Myocyte (in vitro differentiated cells): ENCODE measurements at regions not wholly inside any gene's neighbourhood (a gene's known extent, or its start where the extent isn't known, plus 50 kb on each side); places are given as distances from the start of the nearest gene placed in this dataset.
A peak's percentile ranks its signal among the peaks of the same experiment; 100 is the strongest.

Experiments used
- DNase-seq: peaks from one replicate; pipeline ENCODE4 v3.0.0-alpha.2; 2012; ENCODE audit warnings: low read depth

DNA sequence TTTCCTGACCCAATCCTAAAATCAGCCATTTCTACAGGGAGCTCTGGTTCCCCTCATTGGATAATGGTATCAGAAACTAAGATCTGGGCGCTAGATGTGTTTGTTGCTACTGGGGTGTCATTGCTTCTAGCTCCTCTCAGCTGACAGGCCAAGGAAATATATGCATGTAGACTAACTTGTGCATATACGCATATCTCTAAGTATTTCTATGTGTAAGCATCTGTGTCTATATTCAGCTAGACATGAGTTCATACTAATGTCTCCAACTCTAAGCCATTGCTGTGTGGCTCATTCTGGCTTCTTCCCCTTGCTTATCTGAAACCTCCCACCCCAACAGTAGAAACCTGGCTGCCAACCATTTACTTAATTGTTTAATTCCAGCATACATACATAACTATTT lies 130.3 kb upstream of the MAGI3 start:
- DNase-seq: no peak

- no peak for DNase-seq
These were observed 125.1 kb upstream of the MAGI3 start for GRCh38 chr1:113265196-113265595.

GRCh38 chr1:113266788-113267187 lies 123.5 kb upstream of the MAGI3 start:
- DNase-seq: no peak

DNA sequence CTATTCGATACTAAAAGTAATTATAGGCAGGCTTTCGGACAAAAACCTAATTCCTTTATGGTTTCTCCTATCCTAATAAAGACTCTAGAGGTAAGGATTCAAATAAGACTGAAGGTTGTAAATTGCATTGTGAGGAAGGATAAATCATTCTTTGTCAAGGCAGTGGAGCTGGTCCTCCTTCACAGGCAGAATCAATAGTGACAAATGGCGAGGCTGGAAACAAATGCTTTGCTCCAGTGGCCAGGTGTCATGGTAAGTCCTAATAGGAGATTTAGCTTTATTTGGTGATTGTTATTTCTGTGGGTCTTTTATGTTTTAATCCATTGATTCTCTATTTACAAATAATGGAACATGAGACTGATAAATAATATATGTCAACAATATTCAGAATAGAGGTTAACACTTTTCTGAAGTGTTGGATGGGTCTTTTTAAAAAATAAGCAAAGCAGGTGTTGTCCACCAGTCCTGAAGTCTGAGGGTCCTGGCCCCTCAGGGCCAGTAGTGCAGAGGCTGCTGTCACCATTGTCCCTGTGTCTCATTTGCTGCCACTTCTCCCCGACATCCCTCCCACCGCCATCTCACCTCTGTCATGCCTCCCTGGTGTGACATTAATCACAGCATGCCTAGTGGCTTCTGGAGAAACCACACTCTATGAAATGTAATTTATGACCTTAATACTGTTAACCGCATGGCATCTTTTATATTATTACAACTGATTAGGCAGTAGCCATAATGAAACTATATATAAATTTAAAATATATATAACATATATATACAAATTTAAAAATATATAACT lies 120.9 kb upstream of the MAGI3 start:
- no peak for DNase-seq

DNA sequence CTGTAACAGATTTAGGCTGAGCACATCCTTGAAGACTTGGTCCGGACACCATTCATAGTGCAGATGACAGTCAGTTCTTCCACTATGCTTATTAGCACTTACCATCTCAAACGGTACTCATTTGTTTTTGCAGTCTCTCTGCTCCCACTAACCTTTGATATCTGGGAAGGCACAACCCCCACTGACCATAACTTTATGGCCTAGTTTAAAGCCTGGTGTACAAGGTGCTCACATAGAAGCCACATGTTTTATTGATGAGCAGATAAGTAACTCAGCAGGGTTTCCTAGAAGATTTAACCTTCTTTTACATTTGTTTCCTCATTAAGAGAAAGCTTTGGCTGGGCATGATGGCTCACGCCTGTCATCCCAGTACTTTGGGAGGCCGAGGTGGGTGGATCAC lies 119.3 kb upstream of the MAGI3 start:
- DNase-seq: no peak

DNA sequence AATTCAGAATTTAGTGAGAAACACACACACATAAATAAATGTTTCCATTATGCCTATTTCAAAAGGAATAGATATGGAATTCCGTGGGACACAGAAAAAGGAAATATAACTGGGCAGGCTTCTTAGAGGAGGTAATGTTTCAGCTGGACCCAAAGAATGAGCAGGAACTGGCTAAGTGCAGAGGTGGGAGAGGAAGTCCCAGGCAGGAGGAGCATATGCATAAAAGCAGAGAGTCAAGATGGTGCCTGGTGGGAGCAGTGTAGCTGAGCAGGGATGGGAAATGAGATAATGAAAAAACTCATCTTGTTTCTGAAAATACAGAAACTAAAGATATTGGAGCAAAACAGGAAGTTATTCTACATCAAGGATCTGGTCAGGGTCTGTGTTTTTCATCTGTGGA lies 115.2 kb upstream of the MAGI3 start:
- no peak for DNase-seq

GRCh38 chr1:113275691-113276090 lies 114.6 kb upstream of the MAGI3 start:
- no peak for DNase-seq

- DNase-seq: no peak
These were observed 113.8 kb upstream of the MAGI3 start for GRCh38 chr1:113276507-113276906.

DNA sequence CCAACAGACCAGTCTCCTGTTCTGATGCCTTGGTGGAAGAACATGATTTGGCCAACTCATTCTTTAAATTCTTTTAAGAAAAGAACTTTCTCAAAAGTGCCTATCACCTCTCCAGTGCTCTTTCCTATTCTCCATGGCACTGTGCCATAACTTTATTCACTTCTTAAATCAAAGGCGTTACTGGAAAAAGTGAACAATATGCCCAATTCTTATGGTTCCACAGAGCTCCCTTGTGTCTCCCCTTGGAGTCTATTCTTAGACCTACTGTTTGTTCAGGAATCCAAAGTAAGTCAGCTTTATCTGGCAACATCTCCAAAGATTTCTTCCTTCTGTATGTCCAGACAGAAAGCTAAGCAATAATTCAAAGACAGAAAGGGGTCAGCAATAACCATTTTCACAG lies 111.9 kb upstream of the MAGI3 start:
- DNase-seq: no peak

DNA sequence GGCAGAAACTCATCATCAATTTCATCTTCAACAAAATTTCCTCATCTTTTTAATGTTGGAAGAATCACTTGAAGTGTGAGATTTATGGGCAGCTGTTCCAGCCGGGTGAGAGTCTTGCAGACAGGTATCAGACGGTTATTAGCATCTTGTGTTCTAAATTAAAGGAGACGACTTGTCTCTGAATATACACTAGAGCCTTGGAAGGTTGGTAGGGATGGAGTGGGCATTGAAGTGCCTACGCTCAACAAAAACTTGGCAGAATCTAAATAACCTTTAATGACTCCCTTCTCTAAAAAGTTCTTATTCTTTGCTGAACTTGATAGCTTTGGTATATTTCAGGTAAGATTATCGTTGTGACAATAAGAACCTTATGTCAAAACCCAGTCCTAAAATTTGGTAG lies 111.5 kb upstream of the MAGI3 start:
- no peak for DNase-seq

DNA sequence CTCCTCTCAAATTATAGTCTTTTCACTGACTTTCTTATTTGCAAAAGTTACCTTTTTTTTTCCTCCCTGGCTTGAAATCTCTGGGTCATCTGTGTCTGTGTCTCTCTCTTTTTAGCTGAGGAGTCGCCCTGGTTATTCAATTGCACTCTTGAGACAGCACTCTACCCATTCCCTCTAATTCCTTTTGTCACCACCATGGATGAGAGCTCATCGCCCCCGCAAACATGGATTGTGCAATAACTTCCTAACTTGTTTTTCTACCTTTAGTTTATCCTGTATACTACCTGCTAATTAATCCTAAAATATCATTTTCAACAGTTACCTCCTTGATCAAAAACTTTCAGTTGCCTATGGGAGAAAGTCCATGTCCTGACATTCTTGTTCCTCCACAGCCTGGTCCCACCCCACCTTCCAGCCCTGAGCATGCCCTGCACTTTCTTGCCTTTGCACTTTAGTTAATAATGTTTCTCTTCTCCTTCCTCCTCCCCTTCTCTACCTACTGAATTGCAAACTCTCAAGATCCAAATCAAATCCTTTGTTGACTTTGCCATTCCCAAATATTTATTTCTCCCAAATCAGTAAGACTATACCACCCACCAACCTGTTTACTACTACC lies 110.4 kb upstream of the MAGI3 start:
- no peak for DNase-seq

GRCh38 chr1:113280581-113280980 lies 109.7 kb upstream of the MAGI3 start:
- DNase-seq: no peak

DNA sequence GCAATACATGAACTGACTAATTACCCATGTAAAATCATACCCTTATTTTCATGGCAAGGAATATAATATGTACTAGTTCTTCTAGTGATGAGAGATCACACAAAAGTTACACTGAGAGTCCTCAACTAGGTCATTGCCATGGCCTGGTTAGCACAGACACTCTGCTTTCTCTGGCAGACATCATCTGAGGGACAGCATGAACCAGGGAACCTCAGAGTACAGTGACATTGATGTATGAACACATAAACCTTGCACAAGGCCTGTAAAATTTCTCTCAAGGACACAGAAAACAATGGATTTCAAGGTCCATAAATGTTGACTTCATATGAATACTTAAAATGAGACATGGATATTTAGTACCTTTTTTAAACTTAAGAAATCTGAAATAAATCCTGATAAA lies 108.8 kb upstream of the MAGI3 start:
- no peak for DNase-seq

DNA sequence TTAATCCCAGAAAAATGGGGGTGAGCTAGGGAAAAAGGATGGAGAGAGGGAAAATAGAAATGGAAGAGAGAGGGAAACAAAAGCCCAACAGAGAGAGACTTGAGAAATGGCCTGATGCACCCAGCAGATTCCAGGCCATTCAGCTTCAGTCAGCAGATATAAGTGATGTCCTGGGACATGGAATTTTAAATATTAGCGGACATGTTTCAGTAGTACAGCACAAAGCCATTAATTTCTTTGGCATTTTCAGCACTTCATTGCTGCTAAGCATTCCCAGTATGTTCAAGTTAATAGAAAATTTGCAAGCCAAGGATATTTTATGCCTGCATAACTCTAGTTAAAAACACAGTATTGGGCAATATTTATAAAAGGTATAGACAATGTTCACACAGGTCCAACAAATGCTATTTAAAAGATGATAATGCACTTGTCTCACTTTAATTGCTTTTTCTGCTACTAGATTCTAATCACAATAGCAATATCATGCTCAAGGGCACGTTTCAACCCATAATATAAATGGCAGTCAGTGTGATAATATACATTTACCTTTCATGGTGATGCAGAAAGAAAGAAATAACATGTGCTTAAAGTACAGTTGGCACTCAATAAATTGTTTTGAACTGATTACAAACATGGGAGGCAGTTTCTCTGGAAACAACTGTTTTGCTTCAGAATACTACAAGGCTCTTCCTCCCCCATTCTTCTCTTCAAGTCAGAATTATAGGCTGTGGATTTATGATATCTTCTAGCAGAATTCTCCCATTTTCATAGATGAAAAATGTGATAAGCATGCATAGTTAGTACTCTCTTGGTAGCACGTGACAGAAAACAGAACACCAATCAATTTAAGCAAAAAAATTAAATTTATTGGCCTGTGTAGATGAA lies 108.1 kb upstream of the MAGI3 start:
- no peak for DNase-seq

DNA sequence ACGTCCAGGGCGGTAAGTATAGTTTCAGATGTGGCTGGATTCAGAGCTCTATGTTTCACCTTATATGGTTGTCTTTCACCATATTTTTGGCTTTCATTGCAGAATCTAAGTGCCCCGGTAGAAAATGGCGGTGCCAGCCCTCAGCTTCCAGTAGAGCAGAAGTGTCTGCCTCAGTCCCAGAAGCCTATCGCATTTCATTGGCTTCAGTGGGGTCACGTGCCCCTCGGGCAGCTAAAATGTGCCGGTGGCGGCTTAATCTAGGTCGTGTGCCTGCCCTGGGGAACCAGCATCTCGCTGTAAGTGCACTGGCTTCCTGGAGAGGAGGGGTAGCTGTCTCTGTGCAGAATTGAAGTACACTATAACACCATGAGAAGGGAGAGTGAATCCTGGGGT lies 107.4 kb upstream of the MAGI3 start:
- DNase-seq: no peak

DNA sequence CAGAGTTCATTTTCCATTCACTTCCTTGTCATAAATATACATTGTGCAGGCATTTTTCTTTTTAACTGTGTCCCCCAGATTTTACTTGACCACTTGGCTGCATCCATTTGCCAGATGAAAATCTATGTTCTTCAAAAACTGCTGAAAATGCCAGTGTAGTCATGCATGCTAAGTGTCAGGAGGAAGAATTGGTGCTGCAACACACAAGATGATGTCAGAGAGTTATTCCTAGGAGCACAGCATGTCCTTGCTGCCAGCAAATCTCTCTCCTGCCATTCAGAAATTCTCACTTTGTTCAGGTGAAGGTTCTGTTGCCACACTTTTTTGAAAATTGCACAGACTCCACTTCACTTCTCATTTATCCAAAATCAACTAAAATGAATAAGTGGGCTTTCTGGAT lies 106.4 kb upstream of the MAGI3 start:
- no peak for DNase-seq

- DNase-seq: no peak
These were observed 104.2 kb upstream of the MAGI3 start for GRCh38 chr1:113286156-113286555.

DNA sequence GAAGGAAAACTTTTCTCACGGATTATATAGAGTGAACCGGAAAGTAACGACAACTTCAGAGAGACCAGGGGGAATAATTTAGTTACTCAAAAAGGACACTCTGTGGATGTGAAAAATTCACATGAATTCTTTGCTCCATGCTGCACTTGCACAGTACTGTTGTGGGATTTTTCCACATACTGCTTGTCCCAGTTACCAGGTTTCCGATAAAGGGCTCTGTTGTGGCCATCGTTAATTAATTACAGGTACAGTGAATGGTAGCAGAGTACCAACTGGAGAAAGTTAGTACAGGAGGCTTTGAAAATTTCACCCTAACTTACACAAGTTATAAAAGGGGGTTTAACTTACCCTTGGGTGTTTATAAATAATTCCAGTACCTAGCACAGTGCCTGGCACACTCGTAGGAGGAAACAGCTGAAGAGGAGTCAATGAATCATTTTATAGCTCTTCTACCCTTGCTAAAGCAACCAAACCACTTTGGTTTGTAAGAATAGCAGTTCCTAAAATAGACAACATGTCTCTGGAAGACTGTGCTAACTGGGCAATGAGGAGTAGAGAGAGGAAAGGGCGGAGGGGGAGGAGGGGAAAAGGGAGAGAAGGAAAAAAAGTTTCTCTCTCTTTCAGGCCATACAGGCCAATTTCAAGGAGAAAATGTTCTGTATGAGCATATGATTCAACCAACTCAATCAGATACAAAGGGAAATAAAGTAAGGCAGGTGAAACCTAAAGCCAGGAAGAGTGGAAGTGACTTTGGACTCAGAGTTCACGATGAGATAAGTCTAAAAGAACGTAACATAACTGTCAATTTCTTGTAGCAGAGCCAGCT lies 98.3 kb upstream of the MAGI3 start:
- DNase-seq: peak; percentile 36

GRCh38 chr1:113292603-113293255 lies 97.6 kb upstream of the MAGI3 start:
- DNase-seq: no peak

GRCh38 chr1:113293256-113293626 lies 97.1 kb upstream of the MAGI3 start:
- DNase-seq: no peak

DNA sequence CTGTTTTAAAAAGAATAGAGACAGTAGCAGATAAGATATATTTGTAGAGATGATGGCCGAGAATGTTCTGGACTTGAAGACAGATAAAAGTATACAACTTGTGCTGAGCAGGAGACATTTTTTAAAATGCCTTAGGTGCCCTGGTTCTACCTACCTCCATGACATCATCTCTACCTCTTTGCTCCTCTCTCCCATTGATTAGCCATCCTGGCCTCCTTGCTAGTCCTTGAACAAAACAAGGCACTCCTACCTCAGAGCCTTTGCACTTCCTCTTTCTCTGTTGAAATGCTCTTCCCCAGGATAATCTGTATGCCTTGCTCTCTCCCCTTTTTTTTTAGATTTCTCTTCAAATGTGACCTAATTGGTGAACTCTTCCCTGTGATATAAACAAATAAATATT lies 92.6 kb upstream of the MAGI3 start:
- DNase-seq: no peak
